DND-41 (cell line): ENCODE measurements at regions not wholly inside any gene's neighbourhood (a gene's known extent, or its start where the extent isn't known, plus 50 kb on each side); places are given as distances from the start of the nearest gene placed in this dataset.

Experiments
- ATAC-seq: fragments of 200-7000 bp; cut with Tn5 transposase; 3 replicates; pipeline ENCODE4 v1.9.1; 2021; ENCODE audit warnings: low read depth; ENCODE audit not compliant: insufficient read depth
- DNase-seq: peaks from one replicate; pipeline ENCODE4 v3.0.0-alpha.2; 2020
- H2AFZ ChIP-seq: 2 replicates; pipeline ENCODE4 v1.6.0; 2012; ENCODE audit warnings: low read depth, low read length
- H3K27ac ChIP-seq: 2 replicates; pipeline ENCODE4 v1.5.1; 2012; ENCODE audit warnings: low read length, inconsistent platforms
- H3K27me3 ChIP-seq: fragments of 200-600 bp; sonication (generic); 2 replicates; pipeline ENCODE4 v1.6.0; 2012; ENCODE audit warnings: low read length, mild to moderate bottlenecking, inconsistent platforms; ENCODE audit not compliant: insufficient read depth, poor library complexity
- H3K36me3 ChIP-seq: 2 replicates; pipeline ENCODE4 v1.5.1; 2012; ENCODE audit warnings: low read length, inconsistent platforms; ENCODE audit not compliant: insufficient read depth
- H3K4me1 ChIP-seq: 2 replicates; pipeline ENCODE4 v1.5.1; 2012; ENCODE audit warnings: mild to moderate bottlenecking, low read length; ENCODE audit not compliant: insufficient read depth
- H3K4me2 ChIP-seq: 2 replicates; pipeline ENCODE4 v1.6.0; 2012; ENCODE audit warnings: mild to moderate bottlenecking, moderate library complexity, low read length, inconsistent platforms; ENCODE audit not compliant: insufficient read depth
- H3K4me3 ChIP-seq, 2 experiments: fragments of 200-600 bp in 1 of 2; shearing (Covaris generic) in 1 of 2; 2 replicates each; pipeline ENCODE4 v1.5.1; 2012 to 2016; ENCODE audit warnings: inconsistent platforms in 2 of 2, low read length in 2 of 2, mild to moderate bottlenecking in 2 of 2, low read depth in 1 of 2, moderate library complexity in 1 of 2
- H3K79me2 ChIP-seq: 2 replicates; pipeline ENCODE4 v1.6.0; 2012; ENCODE audit warnings: low read length, inconsistent platforms; ENCODE audit not compliant: insufficient read depth
- H3K9ac ChIP-seq: 2 replicates; pipeline ENCODE4 v1.6.0; 2012; ENCODE audit warnings: low read depth, mild to moderate bottlenecking, inconsistent platforms, low read length, moderate library complexity
- H3K9me3 ChIP-seq: 2 replicates; pipeline ENCODE4 v1.5.1; 2012; ENCODE audit warnings: low read length, moderate library complexity, mild to moderate bottlenecking, inconsistent platforms; ENCODE audit not compliant: insufficient read depth, severe bottlenecking
- H4K20me1 ChIP-seq: 2 replicates; pipeline ENCODE4 v1.6.0; 2012; ENCODE audit warnings: low read length; ENCODE audit not compliant: insufficient read depth
- CTCF ChIP-seq: IDR thresholded peaks from 2 replicates; pipeline ENCODE4 v1.5.1; 2012; ENCODE audit warnings: borderline replicate concordance, low read length, moderate library complexity, mild to moderate bottlenecking; ENCODE audit not compliant: poor library complexity, severe bottlenecking; ENCODE audit errors: extremely low read depth
- EZH2 ChIP-seq: IDR thresholded peaks from 3 replicates; pipeline ENCODE4 v1.6.1; 2012; ENCODE audit warnings: borderline replicate concordance, low read depth, mild to moderate bottlenecking, moderate library complexity, low read length, inconsistent platforms; ENCODE audit not compliant: severe bottlenecking

- no peaks in the 10 kb centered on the region for H4K20me1 ChIP-seq
- no peak overlapping the region for H3K4me2 ChIP-seq
- no peaks in the 10 kb centered on the region for H3K79me2 ChIP-seq
- H3K4me1 ChIP-seq: no peaks in the 10 kb centered on the region
- no peak for ATAC-seq
- no peak for DNase-seq
- H2AFZ ChIP-seq: no peak overlapping the region
- no peaks in the 10 kb centered on the region for H3K27me3 ChIP-seq
- no peak overlapping the region for H3K4me3 ChIP-seq
- TF ChIP-seq CTCF (no peak), EZH2 (no peak)
- H3K27ac ChIP-seq: no peak overlapping the region
- H3K36me3 ChIP-seq: no peaks in the 10 kb centered on the region
- peaks cover 39% of the 10 kb centered on the region for H3K9me3 ChIP-seq
- H3K9ac ChIP-seq: no peak overlapping the region
These were observed 1687.5 kb downstream of the TP53TG3F start for GRCh38 chr16:35146723-35147458.

GRCh38 chr16:35147556-35148504 lies 1688.4 kb downstream of the TP53TG3F start:
- TF ChIP-seq EZH2: no peak
- no peak for TF ChIP-seq CTCF
- Histone ChIP-seq H3K79me2 (no peaks in the 10 kb centered on the region), H3K4me2 (no peak overlapping the region), H2AFZ (no peak overlapping the region), H4K20me1 (no peaks in the 10 kb centered on the region), H3K9me3 (peaks cover 45% of the 10 kb centered on the region), H3K9ac (no peak overlapping the region), H3K4me1 (no peaks in the 10 kb centered on the region), H3K36me3 (no peaks in the 10 kb centered on the region), H3K4me3 (no peak overlapping the region), H3K27me3 (no peaks in the 10 kb centered on the region), H3K27ac (no peak overlapping the region)
- DNase-seq (no peak), ATAC-seq (no peak)

- H4K20me1 ChIP-seq: no peaks in the 10 kb centered on the region
- H3K4me3 ChIP-seq: no peak overlapping the region
- peaks cover 45% of the 10 kb centered on the region for H3K9me3 ChIP-seq
- no peaks in the 10 kb centered on the region for H3K36me3 ChIP-seq
- no peaks in the 10 kb centered on the region for H3K79me2 ChIP-seq
- DNase-seq (no peak), ATAC-seq (no peak)
- H3K4me2 ChIP-seq: no peak overlapping the region
- no peaks in the 10 kb centered on the region for H3K27me3 ChIP-seq
- TF ChIP-seq EZH2 (no peak), CTCF (no peak)
- no peak overlapping the region for H3K9ac ChIP-seq
- H3K27ac ChIP-seq: no peak overlapping the region
- H3K4me1 ChIP-seq: no peaks in the 10 kb centered on the region
- H2AFZ ChIP-seq: no peak overlapping the region
These were observed 1689.3 kb downstream of the TP53TG3F start for GRCh38 chr16:35148748-35149147.
